GM23338 (cell line): ENCODE measurements at regions not wholly inside any gene's neighbourhood (a gene's known extent, or its start where the extent isn't known, plus 50 kb on each side); places are given as distances from the start of the nearest gene placed in this dataset.

ENCODE experiments used
- ATAC-seq: fragments of 200-7000 bp; cut with Tn5 transposase; 3 replicates; pipeline ENCODE4 v1.9.1; 2020
- DNase-seq: peaks from one replicate; pipeline ENCODE4 v3.0.0-alpha.2; 2015; ENCODE audit warnings: low spot score
- H2AFZ ChIP-seq: fragments of 200-600 bp; sonication (generic); 2 replicates; pipeline ENCODE4 v1.8.0; 2016; ENCODE audit warnings: antibody characterized with exemption, mild to moderate bottlenecking, moderate library complexity
- H3F3A ChIP-seq: fragments of 200-600 bp; sonication (generic); replicated peaks from 2 replicates; pipeline ENCODE4 v1.8.0; 2017; ENCODE audit warnings: antibody characterized with exemption, mixed run types, low read depth
- H3K27ac ChIP-seq: fragments of 200-600 bp; sonication (generic); 2 replicates; pipeline ENCODE4 v1.6.1; 2016; ENCODE audit warnings: low read depth
- H3K27me3 ChIP-seq: fragments of 200-600 bp; sonication (generic); 2 replicates; pipeline ENCODE4 v1.8.0; 2016; ENCODE audit warnings: mild to moderate bottlenecking, mixed run types, moderate library complexity; ENCODE audit not compliant: insufficient read depth
- H3K36me3 ChIP-seq: fragments of 200-600 bp; sonication (generic); 2 replicates; pipeline ENCODE4 v1.8.0; 2016; ENCODE audit warnings: mild to moderate bottlenecking; ENCODE audit not compliant: insufficient read depth
- H3K4me1 ChIP-seq: fragments of 200-600 bp; sonication (generic); 2 replicates; pipeline ENCODE4 v1.8.0; 2016; ENCODE audit warnings: mild to moderate bottlenecking, moderate library complexity; ENCODE audit not compliant: insufficient read depth
- H3K4me2 ChIP-seq: fragments of 200-600 bp; sonication (generic); 2 replicates; pipeline ENCODE4 v1.7.1; 2017; ENCODE audit warnings: mixed run types
- H3K4me3 ChIP-seq: fragments of 200-600 bp; sonication (generic); 2 replicates; pipeline ENCODE4 v1.6.1; 2016; ENCODE audit warnings: mixed run types
- H3K79me2 ChIP-seq: fragments of 200-600 bp; sonication (generic); replicated peaks from 2 replicates; pipeline ENCODE4 v1.8.0; 2017; ENCODE audit warnings: mild to moderate bottlenecking; ENCODE audit not compliant: insufficient read depth
- H3K9me2 ChIP-seq: fragments of 200-600 bp; sonication (generic); 2 replicates; pipeline ENCODE4 v1.8.0; 2017; ENCODE audit not compliant: insufficient read depth
- H4K20me1 ChIP-seq: fragments of 200-600 bp; sonication (generic); replicated peaks from 2 replicates; pipeline ENCODE4 v1.8.0; 2017; ENCODE audit warnings: mild to moderate bottlenecking; ENCODE audit not compliant: insufficient read depth
- H3K27ac Mint-ChIP-seq: 2 replicates; pipeline ENCODE4 v1.8.0; 2020; ENCODE audit warnings: inconsistent platforms, mild to moderate bottlenecking, moderate library complexity, mixed read lengths
- H3K27me3 Mint-ChIP-seq: 3 replicates; pipeline ENCODE4 v1.8.0; 2022; ENCODE audit warnings: low read depth, mild to moderate bottlenecking, moderate library complexity, mixed read lengths, inconsistent platforms; ENCODE audit not compliant: insufficient read depth, poor library complexity
- H3K36me3 Mint-ChIP-seq: 3 replicates; pipeline ENCODE4 v1.8.0; 2021; ENCODE audit warnings: low read depth, mild to moderate bottlenecking, inconsistent platforms, moderate library complexity, mixed read lengths
- H3K4me1 Mint-ChIP-seq: 3 replicates; pipeline ENCODE4 v1.8.0; 2020; ENCODE audit warnings: mild to moderate bottlenecking, inconsistent platforms, mixed read lengths
- H3K4me3 Mint-ChIP-seq: 3 replicates; pipeline ENCODE4 v1.8.0; 2021; ENCODE audit warnings: moderate library complexity, mild to moderate bottlenecking, inconsistent platforms, mixed read lengths
- H3K9me3 Mint-ChIP-seq: 3 replicates; pipeline ENCODE4 v1.8.0; 2020; ENCODE audit warnings: moderate library complexity, mild to moderate bottlenecking, inconsistent platforms, mixed read lengths
- CREB1 ChIP-seq: fragments of 250-450 bp; sonication (Bioruptor Pico); IDR thresholded peaks from 2 replicates; pipeline ENCODE4 v1.5.0; 2020; ENCODE audit warnings: low read depth, mild to moderate bottlenecking, moderate library complexity
- EZH2 ChIP-seq: fragments of 200-600 bp; sonication (generic); IDR thresholded peaks from one replicate; pipeline ENCODE4 v1.8.0; 2017; ENCODE audit warnings: antibody characterized with exemption, mild to moderate bottlenecking, low read depth; ENCODE audit not compliant: unreplicated experiment
- EZH2phosphoT487 ChIP-seq: fragments of 200-600 bp; sonication (generic); IDR thresholded peaks from one replicate; pipeline ENCODE4 v1.8.1; 2018; ENCODE audit warnings: antibody characterized with exemption; ENCODE audit not compliant: unreplicated experiment
- JUNB ChIP-seq: IDR thresholded peaks from one replicate; pipeline ENCODE4 v1.6.1; 2016; ENCODE audit warnings: antibody characterized with exemption; ENCODE audit not compliant: unreplicated experiment
- POLR2AphosphoS5 ChIP-seq: IDR thresholded peaks from 2 replicates; pipeline ENCODE4 v1.6.1; 2016; ENCODE audit warnings: antibody characterized with exemption, low read depth
- STAT1 ChIP-seq: IDR thresholded peaks from one replicate; pipeline ENCODE4 v1.6.1; 2016; ENCODE audit warnings: antibody characterized with exemption; ENCODE audit not compliant: unreplicated experiment
- ZNF114 ChIP-seq: fragments of 250-450 bp; sonication (Bioruptor Pico); IDR thresholded peaks from 2 replicates; pipeline ENCODE4 v1.5.0; 2020; ENCODE audit warnings: mild to moderate bottlenecking, moderate library complexity
- ZNF331 ChIP-seq: fragments of 250-450 bp; sonication (Bioruptor Pico); IDR thresholded peaks from 2 replicates; pipeline ENCODE4 v1.5.0; 2020; ENCODE audit warnings: low read depth, mild to moderate bottlenecking, moderate library complexity
- TF ChIP-seq, protein P1 (sequence below): IDR thresholded peaks from 2 replicates; pipeline ENCODE4 v1.6.1; 2016; ENCODE audit warnings: antibody characterized with exemption
- TF ChIP-seq, protein P2 (sequence below): IDR thresholded peaks from one replicate; pipeline ENCODE4 v1.6.1; 2018; ENCODE audit warnings: antibody characterized with exemption; ENCODE audit not compliant: unreplicated experiment
- TF ChIP-seq, protein P3 (sequence below), 2 experiments: fragments of 200-600 bp in 1 of 2; sonication (generic) in 1 of 2; conservative IDR thresholded peaks; 2 replicates each; pipeline versions ENCODE4 v1.5.1 to v1.6.1; 2016 to 2017; ENCODE audit warnings: antibody characterized with exemption in 2 of 2, low read depth in 2 of 2, mild to moderate bottlenecking in 2 of 2, moderate library complexity in 1 of 2

DNA sequence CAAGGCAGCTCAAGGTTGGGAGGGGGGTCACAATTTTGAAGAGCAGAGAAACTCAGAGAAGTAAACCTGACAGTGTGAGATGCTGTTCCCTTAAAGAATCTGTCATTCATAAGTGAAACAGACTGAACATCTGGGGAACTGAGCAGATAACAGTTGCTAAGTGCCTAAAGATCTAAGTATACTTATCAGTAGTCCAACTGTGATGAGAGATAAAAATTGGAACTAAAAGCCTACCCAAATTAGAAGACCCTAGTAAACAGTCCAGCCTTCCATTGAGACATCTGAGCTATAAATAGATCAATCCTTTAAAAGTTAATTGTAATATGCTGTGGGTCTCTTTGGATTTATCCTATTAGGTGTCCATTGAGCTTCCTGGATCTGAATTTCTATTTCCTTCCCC, 692.8 kb upstream of the ZNF608 start:
- H3K27me3 ChIP-seq, result no peaks in the 10 kb centered on the region
- no peak for TF ChIP-seq EZH2phosphoT487
- TF ChIP-seq STAT1, result no peak
- TF ChIP-seq, protein P1, sequence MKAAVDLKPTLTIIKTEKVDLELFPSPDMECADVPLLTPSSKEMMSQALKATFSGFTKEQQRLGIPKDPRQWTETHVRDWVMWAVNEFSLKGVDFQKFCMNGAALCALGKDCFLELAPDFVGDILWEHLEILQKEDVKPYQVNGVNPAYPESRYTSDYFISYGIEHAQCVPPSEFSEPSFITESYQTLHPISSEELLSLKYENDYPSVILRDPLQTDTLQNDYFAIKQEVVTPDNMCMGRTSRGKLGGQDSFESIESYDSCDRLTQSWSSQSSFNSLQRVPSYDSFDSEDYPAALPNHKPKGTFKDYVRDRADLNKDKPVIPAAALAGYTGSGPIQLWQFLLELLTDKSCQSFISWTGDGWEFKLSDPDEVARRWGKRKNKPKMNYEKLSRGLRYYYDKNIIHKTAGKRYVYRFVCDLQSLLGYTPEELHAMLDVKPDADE, result no peak
- no peak for TF ChIP-seq POLR2AphosphoS5
- TF ChIP-seq, protein P2, sequence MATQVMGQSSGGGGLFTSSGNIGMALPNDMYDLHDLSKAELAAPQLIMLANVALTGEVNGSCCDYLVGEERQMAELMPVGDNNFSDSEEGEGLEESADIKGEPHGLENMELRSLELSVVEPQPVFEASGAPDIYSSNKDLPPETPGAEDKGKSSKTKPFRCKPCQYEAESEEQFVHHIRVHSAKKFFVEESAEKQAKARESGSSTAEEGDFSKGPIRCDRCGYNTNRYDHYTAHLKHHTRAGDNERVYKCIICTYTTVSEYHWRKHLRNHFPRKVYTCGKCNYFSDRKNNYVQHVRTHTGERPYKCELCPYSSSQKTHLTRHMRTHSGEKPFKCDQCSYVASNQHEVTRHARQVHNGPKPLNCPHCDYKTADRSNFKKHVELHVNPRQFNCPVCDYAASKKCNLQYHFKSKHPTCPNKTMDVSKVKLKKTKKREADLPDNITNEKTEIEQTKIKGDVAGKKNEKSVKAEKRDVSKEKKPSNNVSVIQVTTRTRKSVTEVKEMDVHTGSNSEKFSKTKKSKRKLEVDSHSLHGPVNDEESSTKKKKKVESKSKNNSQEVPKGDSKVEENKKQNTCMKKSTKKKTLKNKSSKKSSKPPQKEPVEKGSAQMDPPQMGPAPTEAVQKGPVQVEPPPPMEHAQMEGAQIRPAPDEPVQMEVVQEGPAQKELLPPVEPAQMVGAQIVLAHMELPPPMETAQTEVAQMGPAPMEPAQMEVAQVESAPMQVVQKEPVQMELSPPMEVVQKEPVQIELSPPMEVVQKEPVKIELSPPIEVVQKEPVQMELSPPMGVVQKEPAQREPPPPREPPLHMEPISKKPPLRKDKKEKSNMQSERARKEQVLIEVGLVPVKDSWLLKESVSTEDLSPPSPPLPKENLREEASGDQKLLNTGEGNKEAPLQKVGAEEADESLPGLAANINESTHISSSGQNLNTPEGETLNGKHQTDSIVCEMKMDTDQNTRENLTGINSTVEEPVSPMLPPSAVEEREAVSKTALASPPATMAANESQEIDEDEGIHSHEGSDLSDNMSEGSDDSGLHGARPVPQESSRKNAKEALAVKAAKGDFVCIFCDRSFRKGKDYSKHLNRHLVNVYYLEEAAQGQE, result no peak
- TF ChIP-seq EZH2, result no peak
- no peak for TF ChIP-seq ZNF331 (CRISPR knock-in tag)
- TF ChIP-seq JUNB, result no peak
- no peak for TF ChIP-seq CREB1
- no peak for TF ChIP-seq ZNF114 (CRISPR knock-in tag)
- TF ChIP-seq, protein P3, sequence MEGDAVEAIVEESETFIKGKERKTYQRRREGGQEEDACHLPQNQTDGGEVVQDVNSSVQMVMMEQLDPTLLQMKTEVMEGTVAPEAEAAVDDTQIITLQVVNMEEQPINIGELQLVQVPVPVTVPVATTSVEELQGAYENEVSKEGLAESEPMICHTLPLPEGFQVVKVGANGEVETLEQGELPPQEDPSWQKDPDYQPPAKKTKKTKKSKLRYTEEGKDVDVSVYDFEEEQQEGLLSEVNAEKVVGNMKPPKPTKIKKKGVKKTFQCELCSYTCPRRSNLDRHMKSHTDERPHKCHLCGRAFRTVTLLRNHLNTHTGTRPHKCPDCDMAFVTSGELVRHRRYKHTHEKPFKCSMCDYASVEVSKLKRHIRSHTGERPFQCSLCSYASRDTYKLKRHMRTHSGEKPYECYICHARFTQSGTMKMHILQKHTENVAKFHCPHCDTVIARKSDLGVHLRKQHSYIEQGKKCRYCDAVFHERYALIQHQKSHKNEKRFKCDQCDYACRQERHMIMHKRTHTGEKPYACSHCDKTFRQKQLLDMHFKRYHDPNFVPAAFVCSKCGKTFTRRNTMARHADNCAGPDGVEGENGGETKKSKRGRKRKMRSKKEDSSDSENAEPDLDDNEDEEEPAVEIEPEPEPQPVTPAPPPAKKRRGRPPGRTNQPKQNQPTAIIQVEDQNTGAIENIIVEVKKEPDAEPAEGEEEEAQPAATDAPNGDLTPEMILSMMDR (conservative IDR thresholded peaks at IDR 0.05; ENCODE audit: low read depth in 2 of 2), result no peak
- no peak overlapping the region for H3K4me3 ChIP-seq
- no peak overlapping the region for H3K27ac ChIP-seq
- no peaks in the 10 kb centered on the region; the same call in 1 of the 2 replicates for H3K36me3 ChIP-seq
- Mint-ChIP-seq H3K4me3 (no peak overlapping the region), H3K4me1 (no peaks in the 10 kb centered on the region; the same call in 2 of the 3 replicates), H3K36me3 (peaks cover 8% of the 10 kb centered on the region; the same call in 1 of the 3 replicates), H3K27ac (no peak overlapping the region), H3K27me3 (no peaks in the 10 kb centered on the region), H3K9me3 (no peaks in the 10 kb centered on the region; the same call in 2 of the 3 replicates)
- H3K9me2 ChIP-seq, result peaks cover 23% of the 10 kb centered on the region
- DNase-seq (no peak), ATAC-seq (no peak)
- no peaks in the 10 kb centered on the region for H3F3A ChIP-seq
- no peaks in the 10 kb centered on the region for H3K79me2 ChIP-seq
- no peak overlapping the region for H2AFZ ChIP-seq
- H4K20me1 ChIP-seq, result no peaks in the 10 kb centered on the region
- no peak overlapping the region for H3K4me2 ChIP-seq
- H3K4me1 ChIP-seq, result no peaks in the 10 kb centered on the region
